PFSK-1 (cell line): ENCODE measurements at regions not wholly inside any gene's neighbourhood (a gene's known extent, or its start where the extent isn't known, plus 50 kb on each side); places are given as distances from the start of the nearest gene placed in this dataset.

Experiments used
- FOXP2 ChIP-seq: optimal IDR thresholded peaks from 2 replicates; pipeline ENCODE3; 2011; ENCODE audit warnings: borderline replicate concordance, control low read depth, inconsistent platforms; ENCODE audit not compliant: insufficient read depth; ENCODE audit errors: extremely low read length, extremely low read depth
- POLR2AphosphoS5 ChIP-seq: IDR thresholded peaks from 2 replicates; pipeline ENCODE4 v1.6.1; 2012; ENCODE audit warnings: low read depth, mild to moderate bottlenecking, control low read depth, low read length, moderate library complexity
- SIN3A ChIP-seq: IDR thresholded peaks from 2 replicates; pipeline ENCODE4 v1.6.1; 2012; ENCODE audit warnings: mild to moderate bottlenecking, low read length, moderate library complexity, borderline replicate concordance; ENCODE audit not compliant: insufficient read depth
- TAF1 ChIP-seq: IDR thresholded peaks from 2 replicates; pipeline ENCODE4 v1.6.1; 2012; ENCODE audit warnings: low read length, control low read depth, borderline replicate concordance; ENCODE audit not compliant: insufficient read depth
- TF ChIP-seq, protein P1 (sequence below), 2 experiments: IDR thresholded peaks; 2 replicates each; pipeline versions ENCODE4 v1.6.1 to v1.8.0; 2011 to 2012; ENCODE audit warnings: low read depth in 2 of 2, low read length in 2 of 2, control low read depth in 1 of 2, inconsistent platforms in 1 of 2, mild to moderate bottlenecking in 1 of 2, moderate library complexity in 1 of 2; ENCODE audit not compliant: insufficient read depth in 1 of 2

DNA sequence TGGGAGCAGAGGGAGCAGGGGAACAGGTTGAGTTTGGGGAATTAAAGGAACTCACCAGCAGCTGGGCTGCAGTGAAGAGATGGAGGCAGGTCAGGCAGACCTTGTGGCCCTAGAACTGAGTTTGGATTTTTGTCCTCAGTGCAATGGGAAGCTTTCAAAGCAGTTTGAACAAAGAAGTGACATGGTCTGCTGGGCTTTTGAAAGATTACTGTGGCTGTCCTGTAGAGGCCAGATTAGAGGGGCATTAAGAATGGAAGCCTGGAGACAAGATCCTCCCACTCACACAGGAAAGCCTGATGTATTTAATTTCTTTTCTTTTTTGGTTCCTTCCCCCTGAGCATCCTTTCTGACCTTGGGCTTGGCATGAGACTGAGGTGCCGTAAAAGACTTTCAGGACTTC, 118.1 kb upstream of the LHCGR start:
- TF ChIP-seq, protein P1, sequence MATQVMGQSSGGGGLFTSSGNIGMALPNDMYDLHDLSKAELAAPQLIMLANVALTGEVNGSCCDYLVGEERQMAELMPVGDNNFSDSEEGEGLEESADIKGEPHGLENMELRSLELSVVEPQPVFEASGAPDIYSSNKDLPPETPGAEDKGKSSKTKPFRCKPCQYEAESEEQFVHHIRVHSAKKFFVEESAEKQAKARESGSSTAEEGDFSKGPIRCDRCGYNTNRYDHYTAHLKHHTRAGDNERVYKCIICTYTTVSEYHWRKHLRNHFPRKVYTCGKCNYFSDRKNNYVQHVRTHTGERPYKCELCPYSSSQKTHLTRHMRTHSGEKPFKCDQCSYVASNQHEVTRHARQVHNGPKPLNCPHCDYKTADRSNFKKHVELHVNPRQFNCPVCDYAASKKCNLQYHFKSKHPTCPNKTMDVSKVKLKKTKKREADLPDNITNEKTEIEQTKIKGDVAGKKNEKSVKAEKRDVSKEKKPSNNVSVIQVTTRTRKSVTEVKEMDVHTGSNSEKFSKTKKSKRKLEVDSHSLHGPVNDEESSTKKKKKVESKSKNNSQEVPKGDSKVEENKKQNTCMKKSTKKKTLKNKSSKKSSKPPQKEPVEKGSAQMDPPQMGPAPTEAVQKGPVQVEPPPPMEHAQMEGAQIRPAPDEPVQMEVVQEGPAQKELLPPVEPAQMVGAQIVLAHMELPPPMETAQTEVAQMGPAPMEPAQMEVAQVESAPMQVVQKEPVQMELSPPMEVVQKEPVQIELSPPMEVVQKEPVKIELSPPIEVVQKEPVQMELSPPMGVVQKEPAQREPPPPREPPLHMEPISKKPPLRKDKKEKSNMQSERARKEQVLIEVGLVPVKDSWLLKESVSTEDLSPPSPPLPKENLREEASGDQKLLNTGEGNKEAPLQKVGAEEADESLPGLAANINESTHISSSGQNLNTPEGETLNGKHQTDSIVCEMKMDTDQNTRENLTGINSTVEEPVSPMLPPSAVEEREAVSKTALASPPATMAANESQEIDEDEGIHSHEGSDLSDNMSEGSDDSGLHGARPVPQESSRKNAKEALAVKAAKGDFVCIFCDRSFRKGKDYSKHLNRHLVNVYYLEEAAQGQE (IDR thresholded peaks at IDR 0.05; ENCODE audit: insufficient read depth in 1 of 2, low read depth in 2 of 2, low read length in 2 of 2), result no peak
- TF ChIP-seq FOXP2 (no peak), TAF1 (no peak), POLR2AphosphoS5 (no peak), SIN3A (no peak)

DNA sequence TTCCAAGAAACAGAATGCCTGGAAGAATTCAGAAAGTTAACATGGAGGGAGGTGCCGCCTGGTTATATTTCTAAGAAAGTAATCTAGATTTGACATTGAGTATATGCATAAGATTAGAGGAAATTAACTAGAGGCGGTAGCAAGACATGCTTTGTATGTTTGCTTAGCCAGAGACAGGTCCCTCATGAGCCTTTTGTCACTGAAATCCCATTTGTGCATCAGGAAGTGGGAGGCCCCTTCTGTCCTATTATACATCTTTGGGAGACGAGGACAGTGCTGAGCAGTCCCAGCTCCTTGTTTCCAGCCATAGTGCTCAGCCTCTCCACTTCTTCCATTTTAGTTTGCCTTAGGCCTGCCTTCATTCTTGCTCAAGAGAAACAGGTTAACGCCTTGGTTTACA, 115.4 kb upstream of the LHCGR start:
- TF ChIP-seq, protein P1 (IDR thresholded peaks at IDR 0.05; ENCODE audit: insufficient read depth in 1 of 2, low read depth in 2 of 2, low read length in 2 of 2), result no peak
- no peak for TF ChIP-seq FOXP2

DNA sequence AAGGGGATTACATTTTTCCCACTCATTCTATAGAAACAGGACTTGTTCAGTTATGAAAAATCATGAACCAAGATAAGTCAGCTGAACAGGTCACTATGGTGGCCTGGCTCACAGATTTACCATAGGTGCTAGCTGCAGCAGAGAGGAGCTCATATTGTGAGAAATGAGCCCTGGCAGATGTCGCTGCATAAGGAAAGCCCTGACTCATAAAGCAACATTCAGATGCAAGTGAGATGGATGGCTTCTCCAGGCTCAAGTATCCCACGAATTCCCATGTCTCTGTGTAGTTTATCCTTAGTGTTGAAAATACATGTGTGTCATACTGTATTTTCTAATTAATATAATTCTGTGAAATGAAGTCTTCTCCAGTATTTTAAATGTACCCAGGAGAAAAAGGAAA, 115.0 kb upstream of the LHCGR start:
- TF ChIP-seq, protein P1 (IDR thresholded peaks at IDR 0.05; ENCODE audit: insufficient read depth in 1 of 2, low read depth in 2 of 2, low read length in 2 of 2), result no peak
- TF ChIP-seq POLR2AphosphoS5 (no peak), TAF1 (no peak), FOXP2 (no peak), SIN3A (no peak)

DNA sequence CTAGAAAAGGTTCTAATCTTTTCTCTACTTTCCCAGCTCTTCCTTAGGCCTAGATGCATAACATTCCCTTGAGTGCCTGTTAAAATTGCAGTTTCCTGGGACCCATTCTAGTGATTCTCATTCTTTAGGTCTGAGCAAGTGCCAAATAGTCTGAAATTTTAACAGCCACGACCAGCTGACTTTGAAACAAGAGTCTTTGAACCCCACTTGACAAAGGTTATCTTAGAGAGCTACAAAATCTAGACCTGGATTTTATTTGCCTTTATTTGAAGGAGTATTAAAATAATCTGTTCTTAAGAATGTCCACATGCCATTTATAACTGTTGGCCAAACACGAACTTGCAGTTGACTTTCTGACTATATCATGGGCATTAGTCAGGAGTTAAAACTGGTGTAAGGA, 110.2 kb upstream of the LHCGR start:
- TF ChIP-seq POLR2AphosphoS5, result no peak
- no peak for TF ChIP-seq SIN3A
- TF ChIP-seq, protein P1 (IDR thresholded peaks at IDR 0.05; ENCODE audit: insufficient read depth in 1 of 2, low read depth in 2 of 2, low read length in 2 of 2), result no peak
- TF ChIP-seq FOXP2, result no peak
- TF ChIP-seq TAF1, result no peak

DNA sequence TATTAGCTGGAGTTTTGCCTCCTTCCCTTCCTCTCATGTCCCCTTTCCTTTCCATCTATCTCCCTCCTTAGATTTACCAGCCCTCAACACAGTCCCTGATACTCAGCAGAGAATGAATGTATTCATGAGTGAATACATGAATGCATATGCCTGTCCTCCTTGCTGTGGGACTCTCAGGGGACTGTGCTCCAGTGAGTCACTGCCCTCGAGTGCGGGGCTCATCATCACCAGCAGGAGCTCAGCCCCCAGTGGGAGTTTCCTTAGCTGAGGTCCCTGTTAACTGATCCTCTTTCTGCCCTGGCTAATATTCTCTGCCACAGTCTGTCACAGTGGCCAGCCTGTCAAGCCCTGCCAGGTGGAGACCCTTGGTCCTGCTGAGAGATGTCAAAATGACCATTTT, 104.9 kb upstream of the LHCGR start:
- TF ChIP-seq, protein P1 (IDR thresholded peaks at IDR 0.05; ENCODE audit: insufficient read depth in 1 of 2, low read depth in 2 of 2, low read length in 2 of 2), result no peak
- no peak for TF ChIP-seq POLR2AphosphoS5
- no peak for TF ChIP-seq TAF1
